ENCODE measurements at regions not wholly inside any gene's neighbourhood (a gene's known extent, or its start where the extent isn't known, plus 50 kb on each side); places are given as distances from the start of the nearest gene placed in this dataset.
"Not testable (repeated sequence)": the region's sequence is repeated elsewhere in the genome, so short reads cannot be mapped to it uniquely, and the experiment has no call there.

GRCh38 chr2:117232305-117232704 lies 582.2 kb upstream of the DDX18 start:
- DNase-seq, result no peak

GRCh38 chr2:117257362-117257761 lies 557.1 kb upstream of the DDX18 start:
- no peak for DNase-seq

GRCh38 chr2:117269574-117269973 lies 544.9 kb upstream of the DDX18 start:
- DNase-seq, result no peak

- DNase-seq, result no peak
Measured at GRCh38 chr2:117271631-117272030, 542.9 kb upstream of the DDX18 start.

DNA sequence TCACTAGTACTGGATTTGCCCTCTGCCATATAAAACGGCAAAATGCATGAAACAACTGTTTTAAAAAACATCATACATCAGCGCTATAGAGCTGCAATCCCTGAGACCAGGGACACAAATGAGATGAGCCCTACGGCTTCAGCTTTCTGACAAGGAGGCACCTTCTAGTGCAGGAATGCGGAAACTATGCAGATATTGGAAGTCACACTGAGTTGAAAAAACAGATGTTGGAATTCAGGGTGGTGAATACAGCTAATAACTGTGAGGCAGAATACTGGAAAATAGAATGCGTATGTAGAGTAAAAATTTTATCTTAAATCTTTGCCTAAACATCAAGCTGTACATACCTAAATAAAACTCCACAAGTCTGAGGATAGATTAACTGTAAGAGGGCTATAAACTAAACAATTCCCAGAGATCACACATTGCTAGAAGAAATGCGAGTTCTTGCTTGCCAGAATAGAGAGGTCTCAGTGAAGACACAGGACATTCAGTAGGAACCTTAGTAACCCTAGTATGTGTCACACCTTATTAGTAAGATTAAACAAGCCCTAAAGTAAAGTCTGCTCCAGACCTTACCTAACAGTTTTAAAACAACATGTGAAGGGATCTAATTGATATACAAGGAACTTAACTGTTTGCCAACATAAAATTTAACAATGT lies 541.4 kb upstream of the DDX18 start:
- peak; percentile 3 for DNase-seq

DNA sequence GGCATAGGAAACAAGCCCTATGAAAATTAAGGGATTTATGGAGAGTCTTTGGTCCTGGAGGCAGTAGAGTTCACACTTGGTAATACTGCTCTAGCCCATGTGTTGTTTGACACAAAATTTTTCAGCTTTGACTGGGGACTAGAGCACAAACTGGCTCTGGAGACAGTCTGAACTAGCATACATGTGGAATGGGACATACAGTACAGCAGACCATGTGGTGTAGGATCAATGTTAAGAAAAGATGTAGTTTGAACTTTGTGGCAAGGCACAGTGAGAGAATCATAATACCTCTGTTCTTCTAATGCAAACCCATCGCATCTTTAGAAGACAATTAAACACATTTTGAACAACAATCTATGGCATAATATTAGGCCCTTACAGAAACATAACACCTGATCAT lies 521.5 kb upstream of the DDX18 start:
- DNase-seq, result no peak

- DNase-seq, result no peak
Measured at GRCh38 chr2:117299451-117299850, 515.0 kb upstream of the DDX18 start.

DNA sequence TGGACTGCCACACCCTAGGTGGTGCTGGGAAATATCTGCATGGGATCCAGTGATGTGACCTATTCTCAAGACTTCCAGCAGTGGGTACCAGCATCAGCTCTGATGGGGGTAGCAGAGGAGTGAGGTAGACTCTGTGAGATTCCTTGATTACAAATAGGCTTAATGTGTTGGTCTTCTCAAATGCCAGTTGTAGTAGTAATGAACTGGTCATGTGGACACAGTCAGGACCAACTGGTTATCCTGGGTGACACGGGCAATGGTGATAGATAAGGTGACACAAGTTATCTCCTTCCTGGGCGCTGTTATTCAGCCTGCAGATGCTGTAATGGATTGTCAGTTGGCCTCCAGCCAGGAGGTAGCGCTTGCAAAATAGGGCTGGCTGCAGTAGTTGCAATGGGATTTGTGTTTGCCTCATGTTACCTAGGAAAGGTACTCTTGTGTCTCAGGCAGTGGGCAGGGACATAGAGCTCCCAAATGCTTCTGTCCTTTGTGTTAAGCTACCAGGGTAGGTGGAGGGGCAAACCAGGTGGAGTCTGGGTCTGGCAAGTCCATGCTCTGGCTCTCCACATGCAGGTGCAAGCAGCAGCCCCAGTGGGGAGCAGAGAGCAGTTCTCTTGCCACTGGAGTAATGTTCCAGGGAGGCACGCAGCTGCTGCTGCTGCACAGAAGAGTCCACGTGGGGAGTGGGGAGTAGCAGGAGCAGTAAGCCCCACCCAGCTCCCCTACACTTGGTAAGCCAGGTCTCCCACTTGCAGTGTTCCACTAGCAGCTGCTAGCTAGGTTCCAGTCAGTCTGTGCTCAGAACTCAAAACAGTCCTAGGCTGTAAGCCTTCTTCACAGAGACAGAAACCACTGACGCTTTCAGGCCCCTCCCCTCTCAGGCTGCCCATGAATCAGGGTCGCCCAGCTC lies 505.4 kb upstream of the DDX18 start:
- no peak for DNase-seq

- no peak for DNase-seq
Measured at GRCh38 chr2:117321816-117322215, 492.7 kb upstream of the DDX18 start.

DNA sequence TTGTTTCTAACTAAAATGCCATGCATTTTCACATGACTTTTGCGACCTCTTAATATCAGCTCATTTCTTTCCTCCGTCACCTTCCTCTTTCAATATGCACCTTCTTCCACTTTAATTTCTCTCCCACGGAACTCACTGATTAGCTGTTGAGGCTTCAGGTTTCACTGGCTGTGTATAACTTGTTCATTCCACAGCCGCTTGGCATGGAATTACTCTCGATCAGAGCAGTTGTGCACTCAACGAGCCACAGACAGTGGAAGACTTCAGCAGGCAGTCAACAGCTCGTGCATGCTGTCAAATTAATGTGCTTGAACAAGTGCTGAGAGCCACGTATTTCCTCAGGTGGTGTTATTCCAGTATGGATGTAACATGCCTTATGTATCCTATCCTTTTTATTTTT lies 491.2 kb upstream of the DDX18 start:
- DNase-seq, result peak; percentile 9

DNA sequence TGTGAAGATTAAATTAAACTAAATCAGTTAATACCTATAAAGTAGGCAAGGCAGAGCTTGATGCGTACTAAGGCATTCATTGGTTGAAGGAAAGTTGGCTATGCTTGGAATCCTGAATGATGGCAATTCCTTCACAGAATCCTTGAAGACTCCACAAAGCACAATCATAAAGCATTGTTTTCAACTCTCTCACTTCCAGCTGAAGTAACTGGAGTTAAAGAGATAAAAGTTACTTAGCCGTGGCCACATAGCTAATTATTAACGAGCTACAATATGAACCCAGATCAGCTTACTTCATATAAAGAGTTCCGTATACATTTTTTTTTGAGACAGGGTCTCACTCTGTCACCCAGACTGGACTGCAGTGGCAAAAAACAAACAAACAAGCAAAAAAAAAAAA lies 483.9 kb upstream of the DDX18 start:
- no peak for DNase-seq

GRCh38 chr2:117335967-117336366 lies 478.5 kb upstream of the DDX18 start:
- DNase-seq, result no peak

- no peak for DNase-seq
Measured at GRCh38 chr2:117336496-117336895, 478.0 kb upstream of the DDX18 start.

DNA sequence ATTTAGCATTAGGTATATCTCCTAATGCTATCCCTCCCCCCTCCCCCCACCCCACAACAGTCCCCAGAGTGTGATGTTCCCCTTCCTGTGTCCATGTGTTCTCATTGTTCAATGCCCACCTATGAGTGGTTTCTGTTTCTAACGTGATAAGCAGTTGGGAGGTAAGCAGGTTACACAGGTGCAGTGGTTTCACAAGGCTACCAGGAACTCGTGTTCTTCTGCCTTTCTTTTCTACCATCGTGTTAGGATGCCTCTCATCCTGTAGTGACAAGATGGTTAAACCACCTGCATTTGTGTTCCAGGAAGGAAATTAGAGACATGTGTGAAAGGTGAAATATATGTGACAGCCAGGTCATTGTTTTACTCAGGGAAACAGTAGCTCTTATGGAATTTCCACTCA lies 476.5 kb upstream of the DDX18 start:
- DNase-seq, result not testable (repeated sequence)

DNA sequence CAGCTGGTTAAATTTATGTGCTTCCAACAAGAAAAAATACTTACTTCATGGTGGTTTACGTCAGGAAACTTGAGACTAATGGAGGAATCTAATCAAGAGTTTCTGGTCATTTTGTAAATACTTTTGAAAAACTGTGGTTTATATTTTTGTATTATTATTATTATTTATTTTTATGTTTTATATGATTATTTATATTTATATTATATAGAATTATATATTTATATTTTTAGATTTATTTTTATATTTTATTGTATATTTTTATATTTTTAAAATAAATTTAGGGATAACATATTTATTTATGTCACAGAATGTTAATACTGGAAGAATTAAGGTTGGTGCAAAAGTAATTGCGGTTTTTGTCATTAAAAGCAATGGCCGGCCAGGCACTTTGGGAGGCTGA lies 474.5 kb upstream of the DDX18 start:
- DNase-seq, result no peak

DNA sequence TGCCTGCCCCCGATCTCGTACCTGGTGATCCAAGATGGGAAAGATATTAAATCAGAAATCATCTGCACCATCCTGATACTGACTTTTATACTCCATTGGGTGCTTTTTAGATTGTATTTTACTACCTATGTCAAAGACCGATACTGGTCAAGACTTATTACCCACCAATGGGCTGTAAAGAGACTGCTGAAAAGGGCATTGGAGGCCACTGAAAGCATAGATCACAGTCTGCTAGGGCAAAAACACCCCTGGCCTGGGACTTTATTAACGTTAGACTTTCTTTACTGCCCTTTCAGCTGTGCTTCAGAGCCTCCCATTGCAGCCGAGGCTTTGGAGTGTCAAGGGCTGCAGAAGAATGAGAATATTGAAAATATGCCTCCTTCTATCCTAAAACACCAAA lies 472.8 kb upstream of the DDX18 start:
- no peak for DNase-seq

GRCh38 chr2:117342415-117342814 lies 472.1 kb upstream of the DDX18 start:
- DNase-seq, result no peak

GRCh38 chr2:117349687-117350086 lies 464.8 kb upstream of the DDX18 start:
- no peak for DNase-seq

DNA sequence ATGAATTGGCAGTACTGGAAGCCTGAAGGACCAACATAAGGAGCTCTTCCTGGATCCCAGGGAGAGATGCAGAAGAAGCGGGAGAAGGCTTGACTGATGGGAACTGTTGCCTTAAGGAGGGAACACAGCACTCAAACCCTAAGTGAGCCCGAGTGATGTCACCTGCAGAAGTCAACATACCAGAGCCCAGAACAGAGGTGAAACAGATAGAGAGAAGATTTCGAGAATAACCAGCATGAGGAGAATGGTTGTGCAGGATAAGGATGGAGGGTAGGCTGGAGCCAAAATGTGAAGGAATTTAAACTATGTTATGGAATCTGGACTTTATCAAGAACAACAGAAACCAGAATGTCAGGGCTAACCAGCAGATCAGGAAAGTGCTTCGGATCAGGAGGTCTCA lies 463.1 kb upstream of the DDX18 start:
- no peak for DNase-seq

DNA sequence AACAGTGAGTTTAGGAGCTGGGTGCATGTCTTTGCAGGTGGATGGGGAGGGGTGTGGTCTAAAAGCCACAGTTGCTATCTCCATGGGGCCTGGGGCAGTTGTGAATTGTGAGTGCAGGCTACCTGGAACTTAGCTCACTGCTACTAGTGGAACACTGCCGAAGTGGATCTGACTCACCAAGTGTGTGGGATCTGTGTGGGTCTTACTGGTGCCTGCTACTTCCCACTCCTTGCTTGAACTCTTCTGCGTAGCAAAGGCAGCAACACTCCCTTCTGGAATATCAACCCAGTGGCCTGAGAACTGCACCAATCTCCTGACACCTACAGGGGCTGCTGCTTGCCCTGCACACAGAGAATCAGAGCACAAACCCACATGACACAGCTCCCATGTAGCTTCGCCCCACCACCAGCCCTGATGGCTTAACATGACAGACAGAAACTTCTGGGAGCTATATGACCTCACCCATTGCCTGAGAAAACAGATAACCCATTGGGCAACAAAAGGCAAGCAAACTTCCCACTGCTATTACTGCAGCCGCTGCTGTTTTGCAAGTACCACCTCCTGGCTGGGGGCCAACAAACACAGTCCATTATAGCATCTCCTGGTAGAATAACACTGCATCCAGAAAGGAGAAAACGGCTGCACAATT lies 455.1 kb upstream of the DDX18 start:
- no peak for DNase-seq

DNA sequence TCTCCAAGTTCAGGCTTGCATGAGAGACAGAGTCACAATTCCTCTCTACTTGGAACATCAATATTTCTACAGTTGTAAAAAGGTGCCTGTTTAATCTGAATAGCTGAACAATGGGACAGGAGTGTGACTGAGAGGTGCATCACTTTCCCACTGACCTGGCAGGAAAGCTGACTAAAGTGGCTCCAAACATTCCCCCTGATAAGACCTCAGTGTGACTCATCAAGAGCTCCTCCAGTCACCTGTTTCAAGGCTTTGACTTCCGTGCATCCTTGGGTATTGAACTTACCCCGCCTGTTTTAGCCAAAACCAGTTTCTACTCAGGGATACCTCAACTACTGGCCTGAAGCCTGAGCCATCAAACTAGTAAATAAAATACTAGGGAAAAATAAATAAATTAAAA lies 453.9 kb upstream of the DDX18 start:
- no peak for DNase-seq

DNA sequence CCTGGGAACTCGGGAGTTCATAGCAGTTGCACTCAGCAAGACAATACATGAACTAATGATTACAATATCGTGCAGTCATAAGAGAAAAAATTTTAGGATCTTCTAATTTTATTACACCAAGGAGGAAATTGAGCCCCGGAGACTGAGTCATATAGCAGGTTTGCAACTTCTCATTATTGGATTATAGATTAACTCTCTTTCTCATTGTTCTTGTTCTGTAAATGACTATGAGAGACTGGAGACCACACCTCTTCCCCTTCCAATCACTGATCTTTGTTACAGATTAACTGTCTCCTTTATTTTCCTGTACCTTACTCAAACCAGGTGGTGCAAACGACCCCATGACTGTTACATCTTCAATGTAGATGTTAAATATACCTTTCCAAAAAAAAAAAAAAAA lies 435.8 kb upstream of the DDX18 start:
- DNase-seq, result no peak

DNA sequence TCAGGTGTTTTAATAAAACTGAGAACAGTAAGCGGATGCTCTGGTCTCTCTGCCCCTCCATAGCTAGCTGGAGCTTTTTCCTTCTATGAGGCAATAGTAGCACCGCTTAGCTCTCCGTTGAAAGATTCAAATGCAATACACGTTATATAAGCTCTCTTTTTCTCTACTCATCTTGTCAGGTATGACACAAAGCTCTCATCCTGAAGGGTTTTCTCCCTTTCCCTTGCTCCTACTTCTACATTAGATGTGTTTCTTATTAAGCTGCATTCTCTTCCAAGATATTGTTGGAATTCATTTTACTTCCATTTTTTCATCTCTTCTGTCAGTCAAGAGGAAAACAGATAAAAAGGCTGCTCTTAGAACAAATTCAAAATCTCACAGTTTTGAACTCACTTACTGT lies 434.6 kb upstream of the DDX18 start:
- DNase-seq, result no peak

DNA sequence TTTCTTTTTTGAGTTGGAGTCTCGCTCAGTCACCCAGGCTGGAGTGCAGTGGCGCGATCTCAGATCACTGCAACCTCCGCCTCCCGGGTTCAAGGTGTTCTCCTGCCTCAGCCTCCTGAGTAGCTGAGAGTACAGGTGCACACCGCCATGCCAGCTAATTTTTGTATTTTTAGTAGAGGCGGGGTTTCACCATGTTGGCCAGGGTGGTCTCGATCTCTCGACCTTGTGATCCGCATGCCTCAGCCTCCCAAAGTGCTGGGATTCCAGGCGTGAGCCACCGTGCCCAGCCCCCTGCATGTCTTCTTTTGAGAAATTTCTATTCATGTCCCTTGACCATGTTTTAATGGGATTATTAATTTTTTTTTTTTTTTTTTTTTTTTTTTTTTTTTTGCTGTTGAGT lies 430.5 kb upstream of the DDX18 start:
- DNase-seq, result not testable (repeated sequence)

Measured in right kidney (tissue), 1 donor.